HCT116 (cell line): ENCODE measurements at regions not wholly inside any gene's neighbourhood (a gene's known extent, or its start where the extent isn't known, plus 50 kb on each side); places are given as distances from the start of the nearest gene placed in this dataset.

Experiments used
- ATAC-seq: fragments of 200-7000 bp; cut with Tn5 transposase; 2 replicates; pipeline ENCODE4 v1.9.1; 2020; ENCODE audit warnings: mild to moderate bottlenecking, moderate library complexity
- BruUV-seq: library from RNA; stranded (reverse); fragments of 400-500 nt; replicated peaks from 2 replicates; lab custom pipeline; 2021; lab: Mats Ljungman, UMichigan
- CTCF ChIA-PET: fragments of 300-600 bp; sonication (Branson Sonifier 250); formaldehyde crosslinking; loops from one replicate; lab custom pipeline; 2021; ENCODE audit warnings: antibody characterized with exemption; lab: Charles Lee
- POLR2A ChIA-PET: fragments of 300-600, 350-600 bp; sonication (Branson Sonifier 250); formaldehyde crosslinking; loops from one replicate; lab custom pipeline; 2021; ENCODE audit warnings: antibody characterized with exemption; lab: Charles Lee
- RAD21 ChIA-PET, 2 experiments: fragments of 300-600 bp; sonication (Branson Sonifier 250); formaldehyde crosslinking; loops; one replicate each; lab custom pipeline; 2023; ENCODE audit warnings: low total read pairs in 2 of 2; ENCODE audit not compliant: uncharacterized antibody in 2 of 2, unreplicated experiment in 2 of 2, low non-redundant PET in 1 of 2; lab: Charles Lee
- DNase-seq: peaks from one replicate; pipeline ENCODE4 v3.0.0-alpha.2; 2010; ENCODE audit warnings: low read depth, low spot score
- H2AFZ ChIP-seq: fragments of 200-600 bp; shearing (Covaris generic), sonication (generic); 2 replicates; pipeline ENCODE4 v1.6.1; 2017; ENCODE audit warnings: low read depth, mixed run types, mixed read lengths, antibody characterized with exemption, low read length; ENCODE audit not compliant: poor library complexity, severe bottlenecking
- H3K27ac ChIP-seq: 2 replicates; pipeline ENCODE4 v1.5.1; 2012; ENCODE audit warnings: low read depth, low read length
- H3K27me3 ChIP-seq: fragments of 200-600 bp; sonication (generic); 2 replicates; pipeline ENCODE4 v1.6.1; 2016; ENCODE audit warnings: mixed run types, low read length, mixed read lengths; ENCODE audit not compliant: insufficient read depth
- H3K36me3 ChIP-seq, 2 experiments: fragments of 200-500 bp in 1 of 2; fragments of 200-600 bp in 1 of 2; sonication (Bioruptor generic) in 1 of 2; sonication (generic) in 1 of 2; 2 replicates each; pipeline versions ENCODE4 v1.5.1 to v1.6.1; 2014 to 2016; ENCODE audit warnings: low read length in 2 of 2, inconsistent platforms in 1 of 2, mixed read lengths in 1 of 2, mixed run types in 1 of 2; ENCODE audit not compliant: insufficient read depth in 2 of 2, control insufficient read depth in 1 of 2
- H3K4me1 ChIP-seq, 2 experiments: fragments of 200-600 bp in 1 of 2; sonication (generic) in 1 of 2; 2 replicates each; pipeline versions ENCODE4 v1.5.1 to v1.6.1; 2012 to 2017; ENCODE audit warnings: low read length in 2 of 2, inconsistent platforms in 1 of 2, mild to moderate bottlenecking in 1 of 2, mixed read lengths in 1 of 2, mixed run types in 1 of 2, moderate library complexity in 1 of 2; ENCODE audit not compliant: insufficient read depth in 2 of 2, control insufficient read depth in 1 of 2
- H3K4me2 ChIP-seq: fragments of 200-600 bp; sonication (generic); 2 replicates; pipeline ENCODE4 v1.6.1; 2017; ENCODE audit warnings: mixed run types, low read length, mixed read lengths
- H3K4me3 ChIP-seq, 2 experiments: fragments of 200-600 bp in 1 of 2; sonication (generic) in 1 of 2; replicated peaks in 1 of 2; 2 replicates each; pipeline ENCODE4 v1.5.1; 2011 to 2016; ENCODE audit warnings: low read length in 2 of 2, control low read depth in 1 of 2, low read depth in 1 of 2, mild to moderate bottlenecking in 1 of 2, mixed read lengths in 1 of 2, mixed run types in 1 of 2
- H3K79me2 ChIP-seq: fragments of 200-600 bp; sonication (generic); 2 replicates; pipeline ENCODE4 v1.6.1; 2017; ENCODE audit warnings: mild to moderate bottlenecking, mixed run types, low read length, moderate library complexity, mixed read lengths; ENCODE audit not compliant: insufficient read depth
- H3K9ac ChIP-seq: fragments of 200-600 bp; sonication (generic); 2 replicates; pipeline ENCODE4 v1.6.1; 2016; ENCODE audit warnings: low read length, mixed read lengths
- H3K9me2 ChIP-seq: fragments of 200-600 bp; sonication (generic), shearing (Covaris generic); 2 replicates; pipeline ENCODE4 v1.6.1; 2017; ENCODE audit warnings: mixed run types, mild to moderate bottlenecking, moderate library complexity; ENCODE audit not compliant: insufficient read depth
- H3K9me3 ChIP-seq, 2 experiments: fragments of 200-500 bp in 1 of 2; fragments of 200-600 bp in 1 of 2; sonication (Bioruptor generic) in 1 of 2; sonication (generic) in 1 of 2; 2 replicates each; pipeline ENCODE4 v1.6.1; 2014 to 2017; ENCODE audit warnings: low read length in 2 of 2, mixed read lengths in 2 of 2, inconsistent platforms in 1 of 2, low read depth in 1 of 2, mild to moderate bottlenecking in 1 of 2, mixed run types in 1 of 2, moderate library complexity in 1 of 2; ENCODE audit not compliant: control insufficient read depth in 1 of 2, insufficient read depth in 1 of 2
- H4K20me1 ChIP-seq: fragments of 200-600 bp; sonication (generic), shearing (Covaris generic); 2 replicates; pipeline ENCODE4 v1.6.1; 2017; ENCODE audit warnings: mixed run types, mild to moderate bottlenecking, moderate library complexity; ENCODE audit not compliant: insufficient read depth
- CBX3 ChIP-seq: IDR thresholded peaks from 2 replicates; pipeline ENCODE4 v1.6.1; 2012; ENCODE audit warnings: low read depth
- CEBPB ChIP-seq: IDR thresholded peaks from 2 replicates; pipeline ENCODE4 v1.6.1; 2012; ENCODE audit warnings: low read depth
- ELF1 ChIP-seq: IDR thresholded peaks from 2 replicates; pipeline ENCODE4 v1.6.1; 2012; ENCODE audit warnings: low read depth, borderline replicate concordance
- EZH2 ChIP-seq: fragments of 200-600 bp; sonication (generic); IDR thresholded peaks from 2 replicates; pipeline ENCODE4 v1.6.1; 2017; ENCODE audit warnings: antibody characterized with exemption, mixed run types
- EZH2phosphoT487 ChIP-seq: fragments of 200-600 bp; IDR thresholded peaks from 2 replicates; pipeline ENCODE4 v1.6.1; 2018; ENCODE audit warnings: antibody characterized with exemption, borderline replicate concordance
- JUND ChIP-seq: IDR thresholded peaks from 2 replicates; pipeline ENCODE4 v1.6.1; 2012
- SIN3A ChIP-seq: IDR thresholded peaks from 2 replicates; pipeline ENCODE4 v1.6.1; 2012; ENCODE audit warnings: low read depth
- SRF ChIP-seq: IDR thresholded peaks from 2 replicates; pipeline ENCODE4 v1.6.1; 2012; ENCODE audit warnings: low read depth
- TCF7L2 ChIP-seq: IDR thresholded peaks from 2 replicates; pipeline ENCODE4 v1.7.0; 2011; ENCODE audit warnings: borderline replicate concordance, inconsistent platforms; ENCODE audit not compliant: insufficient read depth, insufficient read length; ENCODE audit errors: extremely low read depth
- YY1 ChIP-seq: IDR thresholded peaks from 2 replicates; pipeline ENCODE4 v1.6.1; 2011; ENCODE audit warnings: low read length, low read depth, moderate library complexity, mild to moderate bottlenecking; ENCODE audit not compliant: insufficient replicate concordance; ENCODE audit errors: extremely low read depth
- intact Hi-C: fragments of 100-400 bp; cut with micrococcal nuclease; formaldehyde crosslinking; loops from 2 replicates; pipeline ENCODE4 v1.10.0; 2022
- TF ChIP-seq, protein P1 (sequence below): IDR thresholded peaks from 2 replicates; pipeline ENCODE4 v1.6.1; 2012
- TF ChIP-seq, protein P2 (sequence below): IDR thresholded peaks from 2 replicates; pipeline ENCODE4 v1.6.1; 2012; ENCODE audit warnings: low read depth

- TF ChIP-seq, protein P1, sequence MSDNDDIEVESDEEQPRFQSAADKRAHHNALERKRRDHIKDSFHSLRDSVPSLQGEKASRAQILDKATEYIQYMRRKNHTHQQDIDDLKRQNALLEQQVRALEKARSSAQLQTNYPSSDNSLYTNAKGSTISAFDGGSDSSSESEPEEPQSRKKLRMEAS = no peak
- TF ChIP-seq EZH2phosphoT487 = no peak
- TF ChIP-seq EZH2 = no peak
- no peak for TF ChIP-seq SIN3A
- TF ChIP-seq, protein P2, sequence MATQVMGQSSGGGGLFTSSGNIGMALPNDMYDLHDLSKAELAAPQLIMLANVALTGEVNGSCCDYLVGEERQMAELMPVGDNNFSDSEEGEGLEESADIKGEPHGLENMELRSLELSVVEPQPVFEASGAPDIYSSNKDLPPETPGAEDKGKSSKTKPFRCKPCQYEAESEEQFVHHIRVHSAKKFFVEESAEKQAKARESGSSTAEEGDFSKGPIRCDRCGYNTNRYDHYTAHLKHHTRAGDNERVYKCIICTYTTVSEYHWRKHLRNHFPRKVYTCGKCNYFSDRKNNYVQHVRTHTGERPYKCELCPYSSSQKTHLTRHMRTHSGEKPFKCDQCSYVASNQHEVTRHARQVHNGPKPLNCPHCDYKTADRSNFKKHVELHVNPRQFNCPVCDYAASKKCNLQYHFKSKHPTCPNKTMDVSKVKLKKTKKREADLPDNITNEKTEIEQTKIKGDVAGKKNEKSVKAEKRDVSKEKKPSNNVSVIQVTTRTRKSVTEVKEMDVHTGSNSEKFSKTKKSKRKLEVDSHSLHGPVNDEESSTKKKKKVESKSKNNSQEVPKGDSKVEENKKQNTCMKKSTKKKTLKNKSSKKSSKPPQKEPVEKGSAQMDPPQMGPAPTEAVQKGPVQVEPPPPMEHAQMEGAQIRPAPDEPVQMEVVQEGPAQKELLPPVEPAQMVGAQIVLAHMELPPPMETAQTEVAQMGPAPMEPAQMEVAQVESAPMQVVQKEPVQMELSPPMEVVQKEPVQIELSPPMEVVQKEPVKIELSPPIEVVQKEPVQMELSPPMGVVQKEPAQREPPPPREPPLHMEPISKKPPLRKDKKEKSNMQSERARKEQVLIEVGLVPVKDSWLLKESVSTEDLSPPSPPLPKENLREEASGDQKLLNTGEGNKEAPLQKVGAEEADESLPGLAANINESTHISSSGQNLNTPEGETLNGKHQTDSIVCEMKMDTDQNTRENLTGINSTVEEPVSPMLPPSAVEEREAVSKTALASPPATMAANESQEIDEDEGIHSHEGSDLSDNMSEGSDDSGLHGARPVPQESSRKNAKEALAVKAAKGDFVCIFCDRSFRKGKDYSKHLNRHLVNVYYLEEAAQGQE = no peak
- TF ChIP-seq JUND = no peak
- TF ChIP-seq SRF = no peak
- TF ChIP-seq TCF7L2 = no peak
- TF ChIP-seq CBX3 = no peak
- TF ChIP-seq CEBPB = no peak
- no peak for TF ChIP-seq ELF1
- no peak for TF ChIP-seq YY1
- Histone ChIP-seq H3K4me2 (no peak overlapping the region), H3K9me3 (no peaks in the 10 kb centered on the region; a peak in 1 of 4 replicates), H3K9me2 (no peaks in the 10 kb centered on the region), H3K9ac (no peak overlapping the region), H3K4me1 (0 out of 4 replicates have a peak, but pooled peaks cover 0 to 2% of the 10 kb centered on the region in 2 experiments), H3K27ac (no peak overlapping the region), H4K20me1 (no peaks in the 10 kb centered on the region), H3K36me3 (no peaks in the 10 kb centered on the region), H3K79me2 (no peaks in the 10 kb centered on the region), H2AFZ (no peak overlapping the region), H3K27me3 (no peaks in the 10 kb centered on the region), H3K4me3 (no peak overlapping the region)
- intact Hi-C loops = no loop called here
- RAD21 ChIA-PET = no interaction called here
- ATAC-seq (no peak), DNase-seq (no peak)
- no TSS peak for BruUV-seq
- CTCF ChIA-PET = no interaction called here
- POLR2A ChIA-PET = no interaction called here
These were observed 1150.9 kb downstream of the RPIA start for GRCh38 chr2:89842180-89842908.
